Erythroblast (primary cell): ENCODE measurements at regions not wholly inside any gene's neighbourhood (a gene's known extent, or its start where the extent isn't known, plus 50 kb on each side); places are given as distances from the start of the nearest gene placed in this dataset.

ENCODE experiments used
- GATA1 ChIP-seq: IDR thresholded peaks from 2 replicates; pipeline ENCODE4 v1.6.1; 2011; ENCODE audit warnings: low read depth, mild to moderate bottlenecking, control low read depth, low read length, moderate library complexity
- POLR2A ChIP-seq: IDR thresholded peaks from 2 replicates; pipeline ENCODE4 v1.6.1; 2011; ENCODE audit warnings: mild to moderate bottlenecking, low read length

DNA sequence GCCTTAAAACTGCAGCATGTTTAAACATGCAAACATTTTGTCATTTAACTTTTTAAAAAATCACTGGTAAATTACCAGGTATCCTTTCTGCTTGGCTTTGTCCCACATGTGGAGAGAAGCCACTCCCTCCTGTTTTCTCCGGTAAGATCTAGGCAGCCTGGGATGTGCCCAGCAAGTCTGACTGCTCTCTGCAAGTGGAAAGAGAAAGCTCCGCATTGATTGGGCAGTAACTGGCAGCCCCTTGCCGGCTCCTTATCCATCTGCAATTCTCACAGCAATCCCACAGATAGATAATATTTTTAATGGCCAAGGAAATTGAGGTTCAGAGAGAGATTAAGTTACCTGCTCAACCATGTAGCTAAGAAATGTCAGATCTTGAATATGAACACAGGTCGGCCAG is 136.1 kb downstream of the TMEM200C start:
- no peak for TF ChIP-seq POLR2A
- TF ChIP-seq GATA1, result no peak
